Osteocyte (in vitro differentiated cells): ENCODE measurements at regions not wholly inside any gene's neighbourhood (a gene's known extent, or its start where the extent isn't known, plus 50 kb on each side); places are given as distances from the start of the nearest gene placed in this dataset.

Experiments used
- DNase-seq: peaks from one replicate; pipeline ENCODE4 v3.0.0; 2021; ENCODE audit warnings: mixed read lengths; ENCODE audit not compliant: unreplicated experiment; ENCODE audit errors: extremely low spot score
- H3K27ac Mint-ChIP-seq: one replicate; pipeline ENCODE4 v1.8.0; 2021; ENCODE audit warnings: mild to moderate bottlenecking, mixed read lengths; ENCODE audit not compliant: unreplicated experiment
- H3K27me3 Mint-ChIP-seq: one replicate; pipeline ENCODE4 v1.8.0; 2021; ENCODE audit warnings: mixed read lengths; ENCODE audit not compliant: unreplicated experiment
- H3K36me3 Mint-ChIP-seq: one replicate; pipeline ENCODE4 v1.8.0; 2021; ENCODE audit warnings: mixed read lengths; ENCODE audit not compliant: unreplicated experiment
- H3K4me1 Mint-ChIP-seq: one replicate; pipeline ENCODE4 v1.8.0; 2021; ENCODE audit warnings: mixed read lengths; ENCODE audit not compliant: unreplicated experiment
- H3K4me3 Mint-ChIP-seq: one replicate; pipeline ENCODE4 v1.8.0; 2021; ENCODE audit warnings: mild to moderate bottlenecking, moderate library complexity, mixed read lengths; ENCODE audit not compliant: unreplicated experiment
- H3K9me3 Mint-ChIP-seq: one replicate; pipeline ENCODE4 v1.8.0; 2021; ENCODE audit warnings: mixed read lengths; ENCODE audit not compliant: unreplicated experiment
- TF ChIP-seq, protein P1 (sequence below): fragments of 200-600 bp; sonication (generic); IDR thresholded peaks from 2 replicates; pipeline ENCODE4 v1.5.0; 2021; ENCODE audit warnings: antibody characterized with exemption, mild to moderate bottlenecking, moderate library complexity

DNA sequence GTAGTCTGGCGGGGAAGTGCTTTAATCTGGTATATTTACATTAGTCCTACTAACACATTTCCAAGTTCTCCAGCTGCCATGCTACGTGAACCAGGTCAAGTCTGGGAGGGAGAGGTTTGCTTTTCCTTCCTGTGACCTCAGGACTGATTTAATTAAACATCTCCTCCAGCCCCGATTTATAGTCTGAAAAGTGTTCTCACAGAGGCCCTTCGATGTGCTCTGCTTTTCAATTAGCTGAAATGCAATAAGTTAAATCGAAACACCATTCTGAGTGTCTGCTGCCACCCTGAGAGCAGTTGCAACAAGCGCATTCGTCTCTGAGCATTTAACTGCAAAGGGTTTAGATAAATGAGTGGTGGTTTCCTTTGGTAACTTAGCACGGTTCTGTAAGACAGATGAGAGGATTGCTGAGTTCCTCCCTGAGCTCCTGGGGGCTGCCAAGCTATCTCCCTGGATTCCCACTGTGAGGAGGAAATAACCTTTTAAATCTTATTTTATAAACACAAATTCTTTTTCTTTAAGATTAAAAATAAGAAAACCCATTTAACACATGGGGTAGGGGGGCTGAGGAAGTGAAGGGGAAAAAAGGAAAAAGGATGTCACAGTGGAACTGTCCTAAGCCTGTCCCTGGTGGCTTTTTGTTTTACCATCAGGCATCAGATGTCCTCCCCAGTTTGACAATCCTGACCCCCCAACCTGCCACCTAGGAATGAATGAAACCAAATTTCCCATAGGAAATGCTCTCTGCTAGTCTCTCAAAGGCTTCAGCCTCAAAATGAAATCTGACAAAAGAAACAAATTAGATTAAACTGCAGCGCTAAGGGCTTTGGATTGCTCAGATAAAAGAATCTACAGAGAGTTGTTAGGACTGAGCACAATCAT, 56.5 kb upstream of the CREB1 start:
- Mint-ChIP-seq H3K27ac (peak overlapping the region; percentile 66), H3K4me1 (peaks cover 16% of the 10 kb centered on the region), H3K9me3 (no peaks in the 10 kb centered on the region), H3K36me3 (no peaks in the 10 kb centered on the region), H3K27me3 (no peaks in the 10 kb centered on the region), H3K4me3 (peak overlapping the region; percentile 47)
- no peak for DNase-seq
- TF ChIP-seq, protein P1, sequence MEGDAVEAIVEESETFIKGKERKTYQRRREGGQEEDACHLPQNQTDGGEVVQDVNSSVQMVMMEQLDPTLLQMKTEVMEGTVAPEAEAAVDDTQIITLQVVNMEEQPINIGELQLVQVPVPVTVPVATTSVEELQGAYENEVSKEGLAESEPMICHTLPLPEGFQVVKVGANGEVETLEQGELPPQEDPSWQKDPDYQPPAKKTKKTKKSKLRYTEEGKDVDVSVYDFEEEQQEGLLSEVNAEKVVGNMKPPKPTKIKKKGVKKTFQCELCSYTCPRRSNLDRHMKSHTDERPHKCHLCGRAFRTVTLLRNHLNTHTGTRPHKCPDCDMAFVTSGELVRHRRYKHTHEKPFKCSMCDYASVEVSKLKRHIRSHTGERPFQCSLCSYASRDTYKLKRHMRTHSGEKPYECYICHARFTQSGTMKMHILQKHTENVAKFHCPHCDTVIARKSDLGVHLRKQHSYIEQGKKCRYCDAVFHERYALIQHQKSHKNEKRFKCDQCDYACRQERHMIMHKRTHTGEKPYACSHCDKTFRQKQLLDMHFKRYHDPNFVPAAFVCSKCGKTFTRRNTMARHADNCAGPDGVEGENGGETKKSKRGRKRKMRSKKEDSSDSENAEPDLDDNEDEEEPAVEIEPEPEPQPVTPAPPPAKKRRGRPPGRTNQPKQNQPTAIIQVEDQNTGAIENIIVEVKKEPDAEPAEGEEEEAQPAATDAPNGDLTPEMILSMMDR = peak; percentile 89

DNA sequence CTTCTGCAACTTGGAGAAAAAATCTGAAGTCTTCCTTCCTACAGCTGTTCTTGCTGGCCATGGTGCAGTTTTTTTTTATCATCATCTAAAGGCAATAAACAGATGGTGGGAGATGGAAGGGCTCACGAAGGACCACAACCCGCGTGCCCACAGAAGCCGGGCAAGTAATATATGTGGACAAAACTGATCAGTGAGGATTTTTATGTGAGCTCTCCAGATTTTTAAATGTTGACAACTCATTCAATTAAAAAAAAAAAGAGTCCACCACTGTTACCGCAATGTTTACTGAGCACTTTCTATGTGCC, 55.9 kb upstream of the CREB1 start:
- Mint-ChIP-seq H3K27me3 (no peaks in the 10 kb centered on the region), H3K36me3 (no peaks in the 10 kb centered on the region), H3K9me3 (no peaks in the 10 kb centered on the region), H3K4me3 (no peak overlapping the region), H3K4me1 (peaks cover 22% of the 10 kb centered on the region), H3K27ac (no peak overlapping the region)
- TF ChIP-seq, protein P1 = no peak
- no peak for DNase-seq

DNA sequence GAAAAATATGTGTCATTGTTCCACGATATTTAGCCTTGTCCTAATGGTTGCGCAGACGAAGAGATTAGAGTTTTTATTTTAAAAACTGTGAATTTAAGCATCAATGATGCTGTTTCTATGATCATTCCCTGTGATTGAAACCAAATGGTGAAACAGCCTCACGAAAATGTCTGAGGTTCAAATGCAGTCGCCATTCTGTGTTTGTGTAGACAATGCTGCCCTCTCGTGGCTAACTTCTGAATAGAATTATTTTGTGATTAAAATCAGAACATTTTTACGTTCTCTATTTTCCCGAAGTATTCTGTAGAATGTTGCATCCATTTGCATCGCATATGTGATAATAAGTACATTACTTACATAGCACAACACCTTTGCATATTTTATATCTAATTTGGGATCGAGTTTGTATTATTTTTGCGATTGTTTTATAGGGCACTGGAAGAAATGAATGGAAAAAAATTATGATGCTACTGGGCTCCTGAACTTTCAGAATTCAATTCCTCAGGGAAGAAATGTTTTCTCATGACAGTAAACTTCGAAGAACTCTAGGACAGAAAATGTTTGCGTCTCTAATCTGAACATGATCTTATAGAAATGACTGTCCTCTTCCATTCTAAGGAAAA, 54.8 kb upstream of the CREB1 start:
- Mint-ChIP-seq H3K4me1 (peaks cover 32% of the 10 kb centered on the region), H3K36me3 (no peaks in the 10 kb centered on the region), H3K4me3 (peak overlapping the region; percentile 42), H3K27me3 (no peaks in the 10 kb centered on the region), H3K9me3 (no peaks in the 10 kb centered on the region), H3K27ac (no peak overlapping the region)
- TF ChIP-seq, protein P1 = peak; percentile 78
- no peak for DNase-seq

DNA sequence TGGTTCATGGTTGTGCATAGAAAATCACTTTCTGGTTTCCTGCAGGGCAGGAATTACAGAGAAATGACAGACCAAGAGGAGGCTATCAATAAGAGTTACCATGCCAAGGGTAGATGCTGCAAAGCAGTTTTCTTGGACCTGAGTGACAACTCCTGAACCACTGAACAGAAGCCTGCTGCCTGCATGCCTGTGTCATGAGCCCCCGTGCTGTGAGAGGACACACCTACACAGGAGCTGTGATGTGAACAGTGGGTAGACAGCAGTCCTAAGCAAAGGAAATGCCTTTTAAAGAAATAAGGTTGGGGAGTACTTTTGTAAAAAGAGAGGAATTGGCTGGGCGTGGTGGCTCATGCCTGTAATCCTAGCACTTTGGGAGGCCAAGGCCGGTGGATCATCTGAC, 54.2 kb upstream of the CREB1 start:
- no peak overlapping the region for H3K4me3 Mint-ChIP-seq
- H3K4me1 Mint-ChIP-seq = peaks cover 32% of the 10 kb centered on the region
- H3K36me3 Mint-ChIP-seq = no peaks in the 10 kb centered on the region
- TF ChIP-seq, protein P1 = no peak
- DNase-seq = no peak
- H3K27ac Mint-ChIP-seq = no peak overlapping the region
- H3K9me3 Mint-ChIP-seq = no peaks in the 10 kb centered on the region
- no peaks in the 10 kb centered on the region for H3K27me3 Mint-ChIP-seq

GRCh38 chr2:207477896-207478295, 51.9 kb upstream of the CREB1 start:
- H3K27ac Mint-ChIP-seq = no peak overlapping the region
- DNase-seq = no peak
- no peaks in the 10 kb centered on the region for H3K9me3 Mint-ChIP-seq
- H3K4me1 Mint-ChIP-seq = peaks cover 27% of the 10 kb centered on the region
- TF ChIP-seq, protein P1 = no peak
- H3K36me3 Mint-ChIP-seq = no peaks in the 10 kb centered on the region
- no peaks in the 10 kb centered on the region for H3K27me3 Mint-ChIP-seq
- no peak overlapping the region for H3K4me3 Mint-ChIP-seq
